Mucosa of rectum (tissue), 2 donors: ENCODE measurements at regions not wholly inside any gene's neighbourhood (a gene's known extent, or its start where the extent isn't known, plus 50 kb on each side); places are given as distances from the start of the nearest gene placed in this dataset.

ENCODE experiments used
- H3K27ac ChIP-seq, 2 donors: one replicate each; pipeline ENCODE4 v1.7.0; 2013; ENCODE audit warnings: inconsistent platforms in 2 of 2, low read depth in 2 of 2, low read length in 2 of 2
- H3K27me3 ChIP-seq, 2 donors: one replicate each; pipeline ENCODE4 v1.7.0; 2013; ENCODE audit warnings: low read length in 2 of 2; ENCODE audit not compliant: control insufficient read depth in 2 of 2, insufficient read depth in 2 of 2
- H3K36me3 ChIP-seq, 2 donors: one replicate each; pipeline ENCODE4 v1.7.0; 2013; ENCODE audit warnings: low read length in 2 of 2; ENCODE audit not compliant: control insufficient read depth in 2 of 2, insufficient read depth in 2 of 2
- H3K4me1 ChIP-seq, 2 donors: one replicate each; pipeline ENCODE4 v1.7.0; 2013; ENCODE audit warnings: low read length in 2 of 2, mild to moderate bottlenecking in 1 of 2; ENCODE audit not compliant: control insufficient read depth in 2 of 2, insufficient read depth in 2 of 2
- H3K4me3 ChIP-seq, 2 donors: one replicate each; pipeline ENCODE4 v1.7.0; 2013; ENCODE audit warnings: low read length in 2 of 2
- H3K9ac ChIP-seq, 2 donors: one replicate each; pipeline ENCODE4 v1.7.0; 2013; ENCODE audit warnings: low read length in 2 of 2, low read depth in 1 of 2, mild to moderate bottlenecking in 1 of 2
- H3K9me3 ChIP-seq, 2 donors: one replicate each; pipeline ENCODE4 v1.7.0; 2013; ENCODE audit warnings: low read length in 2 of 2; ENCODE audit not compliant: control insufficient read depth in 2 of 2
- donor health status: healthy.
- donor health status: Normal muscosa, but diverticular disease.

DNA sequence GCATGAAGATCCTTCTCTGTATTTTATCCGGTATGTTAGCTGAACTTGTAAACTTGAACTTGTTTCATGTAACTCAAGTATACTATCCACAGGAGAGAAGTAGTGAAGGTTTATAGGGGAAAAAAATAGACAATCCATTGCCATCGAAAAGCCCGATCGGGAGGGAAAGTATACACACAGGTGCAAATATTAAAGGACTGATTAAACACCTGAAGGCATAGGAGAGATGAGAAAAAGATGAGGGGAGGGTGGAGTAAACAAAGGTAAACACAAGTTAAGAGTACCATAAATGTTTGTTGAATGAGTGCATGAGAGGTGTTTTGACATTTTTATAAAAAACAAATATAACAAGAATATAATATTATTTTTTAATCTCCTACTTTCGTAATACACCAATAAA, 64.3 kb upstream of the CITED2 start:
- Histone ChIP-seq H3K4me1 (peaks cover 0 to 3% of the 10 kb centered on the region in 2 donors), H3K36me3 (no peaks in the 10 kb centered on the region), H3K9me3 (no peaks in the 10 kb centered on the region), H3K27ac (no peak overlapping the region), H3K27me3 (no peaks in the 10 kb centered on the region), H3K9ac (no peak overlapping the region), H3K4me3 (no peak overlapping the region)

DNA sequence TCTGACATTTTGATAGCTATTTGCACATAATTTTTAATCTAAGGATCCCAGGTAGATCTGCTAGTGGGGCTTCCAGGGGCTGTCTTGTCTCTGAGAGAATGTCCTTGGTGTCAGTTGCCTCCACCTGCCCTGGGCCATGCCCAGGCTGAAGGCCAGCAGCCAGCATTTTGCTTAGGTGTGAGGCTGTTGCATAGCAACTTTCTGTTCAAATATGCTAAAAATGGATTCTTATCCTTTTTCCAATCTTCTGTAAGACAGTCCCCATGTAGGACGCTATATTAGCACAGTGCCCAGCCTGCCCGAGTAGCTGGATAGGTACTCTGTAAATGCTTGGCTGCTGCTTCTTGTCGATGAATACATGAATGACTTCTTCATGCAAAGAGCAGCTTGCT, 62.5 kb upstream of the CITED2 start:
- Histone ChIP-seq H3K36me3 (no peaks in the 10 kb centered on the region), H3K9me3 (no peaks in the 10 kb centered on the region), H3K27ac (no peak overlapping the region), H3K9ac (no peak overlapping the region), H3K4me3 (no peak overlapping the region), H3K4me1 (peaks cover 0 to 5% of the 10 kb centered on the region in 2 donors), H3K27me3 (no peaks in the 10 kb centered on the region)

DNA sequence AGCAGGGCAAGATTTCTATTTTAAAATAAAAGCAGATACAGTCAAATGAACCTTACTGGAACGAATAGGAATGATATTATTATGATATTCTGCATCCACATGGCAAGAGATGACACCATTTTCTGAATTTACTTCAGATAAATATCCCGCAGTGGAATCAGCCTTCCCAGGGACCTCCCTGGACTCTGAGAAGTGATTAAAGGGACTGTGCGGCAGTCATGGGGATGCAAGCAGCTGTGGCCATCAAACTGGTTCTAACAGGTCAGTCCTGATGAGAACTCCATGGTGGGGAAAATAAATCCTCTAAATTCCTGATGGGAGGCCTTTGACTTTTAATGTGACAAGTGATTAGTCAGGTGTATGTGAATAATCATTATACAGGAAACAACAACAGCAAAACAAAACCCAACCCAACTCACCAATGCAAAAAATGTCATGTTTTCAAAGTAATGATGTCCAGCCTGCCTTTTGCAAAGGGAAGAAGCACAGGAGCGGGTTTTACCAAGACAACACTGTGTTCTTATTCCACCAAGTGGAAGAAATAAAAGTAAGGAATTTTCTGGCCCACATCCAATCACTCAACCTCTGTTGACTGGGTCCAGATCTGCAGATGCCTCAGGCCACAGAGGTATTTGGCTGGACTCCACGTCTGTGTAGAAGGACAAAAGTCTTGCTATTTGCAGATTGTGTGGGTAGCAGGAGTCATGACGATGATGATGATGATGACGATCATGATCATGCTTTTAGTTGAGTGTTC, 61.9 kb upstream of the CITED2 start:
- Histone ChIP-seq H3K4me1 (peaks cover 0 to 5% of the 10 kb centered on the region in 2 donors), H3K9ac (no peak overlapping the region), H3K4me3 (no peak overlapping the region), H3K27ac (no peak overlapping the region), H3K36me3 (no peaks in the 10 kb centered on the region), H3K9me3 (no peaks in the 10 kb centered on the region), H3K27me3 (no peaks in the 10 kb centered on the region)

DNA sequence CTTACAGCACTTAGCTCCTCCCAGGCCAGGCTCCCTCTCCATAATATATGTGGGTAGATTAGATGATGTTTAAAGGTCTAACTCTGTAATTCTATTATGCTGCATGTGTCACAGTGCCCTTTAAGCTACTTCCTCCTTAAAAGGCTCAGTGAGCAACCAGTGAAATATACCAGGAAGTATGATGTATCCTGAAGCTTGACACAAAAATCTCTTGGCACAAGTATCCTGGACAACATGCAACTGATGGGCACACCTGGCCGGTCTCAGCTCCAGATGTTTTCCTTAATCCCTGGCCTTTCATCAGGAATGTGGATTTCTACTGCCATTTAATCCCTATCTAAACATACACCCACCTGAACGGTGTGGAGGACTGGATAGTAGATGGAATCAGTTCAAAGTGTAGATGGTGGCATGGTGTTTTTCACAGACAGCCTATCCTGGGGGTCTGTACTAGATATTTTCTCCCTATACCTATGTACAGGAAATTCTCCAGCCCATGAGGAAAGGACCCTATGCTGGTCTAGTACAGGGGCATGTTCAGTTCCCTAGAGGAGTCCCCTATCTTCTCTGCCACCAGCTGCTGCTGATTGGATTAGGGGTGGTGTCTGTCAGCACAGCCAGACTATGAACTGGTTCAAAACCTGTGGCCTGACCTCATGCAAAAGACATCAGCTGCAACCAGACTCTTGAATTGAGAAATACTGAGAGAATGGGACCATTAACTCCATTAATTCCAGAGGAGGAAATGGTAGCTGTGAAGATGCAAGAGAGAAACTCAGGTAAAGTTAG, 59.4 kb upstream of the CITED2 start:
- no peak overlapping the region for H3K9ac ChIP-seq
- no peaks in the 10 kb centered on the region for H3K27me3 ChIP-seq
- no peaks in the 10 kb centered on the region for H3K36me3 ChIP-seq
- peaks cover 0 to 5% of the 10 kb centered on the region in 2 donors for H3K4me1 ChIP-seq
- no peaks in the 10 kb centered on the region for H3K9me3 ChIP-seq
- no peak overlapping the region for H3K27ac ChIP-seq
- no peak overlapping the region for H3K4me3 ChIP-seq

DNA sequence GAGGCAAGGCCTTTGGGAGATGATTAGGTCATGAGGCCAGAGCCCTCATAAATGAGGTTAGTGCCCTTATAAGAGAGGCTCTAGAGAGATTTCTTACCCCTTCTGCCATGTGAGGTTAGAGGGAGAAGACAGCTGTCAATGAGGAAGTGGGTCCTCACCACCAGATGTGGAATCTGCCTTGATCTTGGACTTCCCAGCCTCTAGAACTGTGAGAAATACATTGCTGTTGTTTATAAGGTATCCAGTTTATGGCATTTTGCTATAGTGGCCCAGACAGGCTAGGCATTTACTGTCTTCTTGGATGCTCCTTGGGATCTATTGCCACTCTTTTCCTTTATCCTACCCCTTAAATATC, 57.1 kb upstream of the CITED2 start:
- Histone ChIP-seq H3K4me3 (no peak overlapping the region), H3K9ac (no peak overlapping the region), H3K27ac (no peak overlapping the region)

DNA sequence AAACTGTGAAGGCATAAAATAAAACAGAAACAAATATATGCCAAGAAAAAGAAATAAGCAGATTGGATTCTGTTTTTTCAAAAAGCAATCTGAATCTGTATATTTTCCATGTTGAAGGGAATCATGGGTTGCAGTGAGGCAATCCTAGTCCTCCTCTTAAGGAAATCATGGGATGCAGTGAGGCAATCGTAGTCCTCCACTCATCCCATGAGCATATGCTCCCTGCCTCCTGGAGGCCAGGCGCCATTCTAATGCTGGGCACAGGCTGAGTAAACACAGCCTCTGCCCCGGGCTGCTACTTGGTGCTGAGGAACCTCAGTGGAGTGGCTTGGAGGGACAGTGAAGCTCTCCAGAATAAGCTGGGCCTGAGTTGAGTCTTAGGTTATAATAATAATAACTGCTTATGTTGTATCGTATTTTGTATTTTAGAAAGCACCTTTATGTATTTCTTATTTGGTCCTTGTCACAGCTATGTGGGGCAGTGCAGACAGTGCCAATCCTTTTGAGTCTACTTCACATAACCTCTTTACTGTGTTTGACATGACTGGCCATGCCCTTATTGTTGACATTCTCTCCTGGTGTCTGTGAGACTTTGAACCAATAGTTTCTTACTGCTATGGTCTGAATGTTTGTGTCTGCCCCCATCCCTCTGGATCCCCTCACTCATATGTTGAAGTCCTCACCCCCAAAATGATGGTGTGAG, 56.6 kb upstream of the CITED2 start:
- Histone ChIP-seq H3K4me1 (peaks cover 0 to 5% of the 10 kb centered on the region in 2 donors), H3K4me3 (no peak overlapping the region), H3K36me3 (no peaks in the 10 kb centered on the region), H3K27me3 (no peaks in the 10 kb centered on the region), H3K27ac (no peak overlapping the region), H3K9me3 (no peaks in the 10 kb centered on the region), H3K9ac (no peak overlapping the region)

More for the DNA sequence above, 57.1 kb upstream of the CITED2 start:
- H3K4me1 ChIP-seq: peaks cover 0 to 5% of the 10 kb centered on the region in 2 donors
- H3K9me3 ChIP-seq: no peaks in the 10 kb centered on the region
- H3K36me3 ChIP-seq: no peaks in the 10 kb centered on the region
- no peaks in the 10 kb centered on the region for H3K27me3 ChIP-seq

DNA sequence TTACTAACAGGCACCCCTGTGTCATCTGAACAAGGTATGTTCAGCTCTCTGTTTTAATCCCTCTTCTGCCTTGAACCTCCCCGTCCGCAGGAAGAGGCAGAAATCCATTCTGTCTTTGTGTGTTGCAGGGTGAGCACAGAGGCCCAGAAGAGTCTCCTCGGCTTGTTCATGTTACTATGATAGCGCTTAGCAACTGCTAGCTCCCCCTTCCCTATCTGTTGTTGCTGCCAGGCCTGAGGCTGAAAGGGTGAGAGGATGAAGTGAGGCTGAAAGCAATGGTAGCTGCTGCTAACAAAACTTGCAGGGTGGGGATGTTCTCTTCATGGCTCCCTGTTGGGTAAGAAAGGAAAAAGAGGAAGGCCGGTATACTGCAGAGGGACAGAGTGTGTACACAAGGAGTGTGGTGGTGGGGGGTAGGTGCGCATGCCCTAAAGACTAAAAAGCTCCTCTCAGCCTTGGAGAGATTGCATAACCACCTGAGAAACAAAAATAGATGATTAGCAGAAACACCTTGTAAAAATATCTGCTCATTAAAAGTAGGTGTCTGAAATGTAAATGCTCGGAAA, 55.2 kb upstream of the CITED2 start:
- Histone ChIP-seq H3K9ac (no peak overlapping the region), H3K27ac (no peak overlapping the region), H3K27me3 (no peaks in the 10 kb centered on the region), H3K4me3 (no peak overlapping the region), H3K36me3 (no peaks in the 10 kb centered on the region), H3K4me1 (peaks cover 0 to 5% of the 10 kb centered on the region in 2 donors), H3K9me3 (no peaks in the 10 kb centered on the region)

DNA sequence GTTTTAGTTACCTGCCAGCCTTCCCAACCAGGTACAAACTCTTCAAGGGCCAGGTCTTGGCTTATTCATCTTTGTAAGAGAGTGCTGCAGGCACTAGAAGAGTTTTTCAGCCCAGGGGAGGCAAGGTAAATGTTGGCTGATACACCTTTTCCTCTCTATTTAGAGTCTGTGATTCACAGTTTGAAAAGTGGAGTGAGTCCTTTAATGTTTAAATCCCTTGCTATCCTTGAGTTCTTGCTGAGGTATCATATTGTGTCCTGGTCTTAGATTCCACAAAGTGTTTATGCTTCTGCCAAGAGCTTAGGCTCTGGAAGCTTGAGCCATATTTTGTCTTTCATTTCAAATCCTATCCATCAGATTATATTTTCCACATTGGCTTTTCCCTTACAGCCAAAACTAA, 52.8 kb upstream of the CITED2 start:
- H3K27ac ChIP-seq: no peak overlapping the region
- no peak overlapping the region for H3K4me3 ChIP-seq
- H3K9ac ChIP-seq: no peak overlapping the region
- H3K36me3 ChIP-seq: no peaks in the 10 kb centered on the region
- no peaks in the 10 kb centered on the region for H3K27me3 ChIP-seq
- no peaks in the 10 kb centered on the region for H3K9me3 ChIP-seq
- H3K4me1 ChIP-seq: no peaks in the 10 kb centered on the region

DNA sequence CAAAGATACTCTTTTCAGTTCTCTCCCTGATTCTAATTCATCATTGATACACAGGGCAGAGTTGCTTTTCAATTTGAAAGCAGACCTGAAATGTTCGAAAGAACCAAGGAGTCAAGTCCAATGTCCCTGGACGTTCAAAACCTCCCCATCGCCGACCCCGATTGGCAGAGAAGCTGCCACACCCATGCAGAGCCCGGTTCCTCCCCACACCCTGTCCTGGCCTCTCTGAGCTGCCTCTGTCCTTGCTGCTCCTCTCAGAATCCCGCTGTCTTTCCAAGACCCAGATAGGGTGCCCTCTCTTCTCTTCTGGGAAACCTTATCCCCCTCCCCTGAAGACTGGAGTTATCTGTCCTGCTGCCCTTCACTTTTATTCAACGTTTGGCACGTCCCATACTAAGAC, 52.3 kb upstream of the CITED2 start:
- Histone ChIP-seq H3K36me3 (no peaks in the 10 kb centered on the region), H3K27ac (no peak overlapping the region)

DNA sequence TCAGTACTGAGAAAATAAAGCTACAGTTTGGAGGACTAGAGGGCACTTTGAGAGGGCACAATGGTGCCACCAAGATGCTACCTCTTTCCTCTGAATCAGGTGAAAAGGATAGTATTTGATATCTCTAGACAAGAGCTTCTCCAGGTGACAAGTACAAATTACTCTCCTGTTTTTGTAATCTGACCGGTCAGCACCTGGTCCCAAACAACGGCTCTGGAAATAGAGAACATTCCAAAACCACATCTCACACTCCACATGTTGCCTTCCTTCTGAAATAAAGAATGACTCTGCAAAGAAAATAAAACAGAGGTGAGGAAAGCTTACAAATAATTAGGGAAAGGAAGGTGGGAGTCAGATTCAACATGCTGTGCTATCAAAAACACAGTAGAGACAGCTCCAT, 51.3 kb upstream of the CITED2 start:
- Histone ChIP-seq H3K9me3 (no peaks in the 10 kb centered on the region), H3K27ac (no peak overlapping the region), H3K4me3 (no peak overlapping the region), H3K9ac (no peak overlapping the region), H3K27me3 (no peaks in the 10 kb centered on the region), H3K36me3 (no peaks in the 10 kb centered on the region), H3K4me1 (no peaks in the 10 kb centered on the region)

More for the DNA sequence above, 52.3 kb upstream of the CITED2 start:
- Histone ChIP-seq H3K4me3 (no peak overlapping the region), H3K9ac (no peak overlapping the region), H3K27me3 (no peaks in the 10 kb centered on the region), H3K4me1 (no peaks in the 10 kb centered on the region), H3K9me3 (no peaks in the 10 kb centered on the region)
